ENCODE measurements at regions not wholly inside any gene's neighbourhood (a gene's known extent, or its start where the extent isn't known, plus 50 kb on each side); places are given as distances from the start of the nearest gene placed in this dataset.

DNA sequence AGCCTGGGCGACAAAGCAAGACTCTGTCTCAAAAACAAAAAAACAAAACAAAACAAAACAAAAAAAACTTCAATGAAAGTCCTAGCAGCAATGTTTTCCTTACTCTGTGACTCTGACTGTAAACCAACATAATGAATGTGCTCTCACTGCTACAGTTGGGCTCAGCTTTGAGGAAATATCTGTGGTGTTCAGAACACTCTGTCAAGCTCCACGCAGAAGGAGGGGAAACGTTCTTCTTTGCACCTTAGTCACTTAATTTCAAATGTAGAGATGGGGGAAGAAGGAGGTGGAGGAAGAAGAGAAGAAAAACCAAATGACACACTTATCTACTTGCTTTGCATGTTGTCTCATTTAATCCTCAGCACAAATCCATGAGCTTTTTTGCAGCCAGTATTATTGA is 107.1 kb upstream of the UBE3A start:
- H4K20me1 ChIP-seq (ENCODE audit: control insufficient read depth, insufficient read depth, low read length, poor library complexity, severe bottlenecking): no peaks in the 10 kb centered on the region
- Mint-ChIP-seq H3K27ac (no peak overlapping the region), H3K4me1 (no peaks in the 10 kb centered on the region), H3K4me3 (no peak overlapping the region), H3K9me3 (ENCODE audit: insufficient read depth) (peaks cover 2% of the 10 kb centered on the region), H3K27me3 (no peaks in the 10 kb centered on the region)
- ChIA-PET POLR2A (no interaction called here), CTCF (no interaction called here)
- TF ChIP-seq, protein P1, sequence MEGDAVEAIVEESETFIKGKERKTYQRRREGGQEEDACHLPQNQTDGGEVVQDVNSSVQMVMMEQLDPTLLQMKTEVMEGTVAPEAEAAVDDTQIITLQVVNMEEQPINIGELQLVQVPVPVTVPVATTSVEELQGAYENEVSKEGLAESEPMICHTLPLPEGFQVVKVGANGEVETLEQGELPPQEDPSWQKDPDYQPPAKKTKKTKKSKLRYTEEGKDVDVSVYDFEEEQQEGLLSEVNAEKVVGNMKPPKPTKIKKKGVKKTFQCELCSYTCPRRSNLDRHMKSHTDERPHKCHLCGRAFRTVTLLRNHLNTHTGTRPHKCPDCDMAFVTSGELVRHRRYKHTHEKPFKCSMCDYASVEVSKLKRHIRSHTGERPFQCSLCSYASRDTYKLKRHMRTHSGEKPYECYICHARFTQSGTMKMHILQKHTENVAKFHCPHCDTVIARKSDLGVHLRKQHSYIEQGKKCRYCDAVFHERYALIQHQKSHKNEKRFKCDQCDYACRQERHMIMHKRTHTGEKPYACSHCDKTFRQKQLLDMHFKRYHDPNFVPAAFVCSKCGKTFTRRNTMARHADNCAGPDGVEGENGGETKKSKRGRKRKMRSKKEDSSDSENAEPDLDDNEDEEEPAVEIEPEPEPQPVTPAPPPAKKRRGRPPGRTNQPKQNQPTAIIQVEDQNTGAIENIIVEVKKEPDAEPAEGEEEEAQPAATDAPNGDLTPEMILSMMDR (IDR thresholded peaks at IDR 0.05): no peak
- no peak for TF ChIP-seq EZH2 (IDR thresholded peaks at IDR 0.05; ENCODE audit: borderline replicate concordance, insufficient read depth, low read depth, low read length, poor library complexity, severe bottlenecking)
- no peak overlapping the region for H3K4me3 ChIP-seq (ENCODE audit: control extremely low read depth in 1 of 5, extremely low read depth in 1 of 5, insufficient read depth in 1 of 5, low read depth in 2 of 5, low read length in 4 of 5)
- no peak overlapping the region for H3K9ac ChIP-seq (ENCODE audit: low read length)
- no peaks in the 10 kb centered on the region for H3K27me3 ChIP-seq (replicated peaks in 1 of 4; ENCODE audit: control extremely low read depth in 1 of 4, control insufficient read depth in 3 of 4, insufficient read depth in 4 of 4, low read length in 3 of 4)
- intact Hi-C loops (cut with micrococcal nuclease): no loop called here
- no peak overlapping the region for H3K27ac ChIP-seq (ENCODE audit: low read length in 2 of 2)
- H3K9me3 ChIP-seq (ENCODE audit: control extremely low read depth in 1 of 3, control insufficient read depth in 2 of 3, insufficient read depth in 1 of 3, low read length in 2 of 3): peaks cover 0 to 1% (median 0%) of the 10 kb centered on the region in 3 donors
- no peak for DNase-seq
- no peak for ATAC-seq (ENCODE audit: low read depth)
- no peaks in the 10 kb centered on the region for H3K4me1 ChIP-seq (ENCODE audit: control insufficient read depth in 2 of 2, insufficient read depth in 2 of 2, low read length in 2 of 2)
- 91% methylated on average over 1 of the region's 3 CpGs for WGBS (ENCODE audit: insufficient coverage)
- H3K4me2 ChIP-seq (replicated peaks; ENCODE audit: low read depth, low read length, poor library complexity, severe bottlenecking): no peak overlapping the region
- H3K36me3 ChIP-seq (replicated peaks in 1 of 2; ENCODE audit: control extremely low read depth in 1 of 2, control insufficient read depth in 1 of 2, extremely low read depth in 1 of 2, insufficient read depth in 2 of 2, low read length in 1 of 2): no peaks in the 10 kb centered on the region
- no peaks in the 10 kb centered on the region for H3K79me2 ChIP-seq (ENCODE audit: control insufficient read depth, insufficient read depth, low read length)
- no peak overlapping the region for H2AFZ ChIP-seq (ENCODE audit: insufficient read depth, low read depth, low read length, poor library complexity, severe bottlenecking)

DNA sequence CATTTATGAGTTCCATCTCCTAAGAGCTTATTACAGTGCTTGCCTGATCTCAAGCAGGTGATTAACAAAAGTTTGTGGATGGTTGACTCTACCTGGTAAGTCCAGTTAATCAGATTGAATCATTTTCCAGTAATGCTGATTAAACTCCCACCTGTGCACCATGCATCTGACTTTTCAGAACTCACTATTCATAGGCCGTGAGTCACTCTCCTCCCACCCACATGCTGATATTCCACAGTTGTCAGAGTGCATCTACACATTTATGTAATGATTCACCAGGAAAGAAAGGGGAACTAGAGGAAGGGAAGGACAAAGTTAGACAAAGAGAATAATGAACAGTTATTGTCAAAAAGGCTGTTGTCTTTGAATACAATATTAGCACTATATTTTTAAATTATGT is 106.2 kb upstream of the UBE3A start:
- ChIA-PET POLR2A (no interaction called here), CTCF (interaction anchor here (0.6 kb wide), 1 partner anchor 254 kb away, joined by 3 read pairs; no protein-coding TSS in a partner anchor)
- no peaks in the 10 kb centered on the region for H4K20me1 ChIP-seq (ENCODE audit: control insufficient read depth, insufficient read depth, low read length, poor library complexity, severe bottlenecking)
- no peaks in the 10 kb centered on the region for H3K4me1 ChIP-seq (ENCODE audit: control insufficient read depth in 2 of 2, insufficient read depth in 2 of 2, low read length in 2 of 2)
- DNase-seq (no peak), ATAC-seq (ENCODE audit: low read depth) (no peak)
- H3K4me1 Mint-ChIP-seq: no peaks in the 10 kb centered on the region
- peaks cover 2% of the 10 kb centered on the region for H3K9me3 Mint-ChIP-seq (ENCODE audit: insufficient read depth)
- no peak for TF ChIP-seq EZH2 (IDR thresholded peaks at IDR 0.05; ENCODE audit: borderline replicate concordance, insufficient read depth, low read depth, low read length, poor library complexity, severe bottlenecking)
- TF ChIP-seq, protein P1 (IDR thresholded peaks at IDR 0.05): no peak
- H3K9ac ChIP-seq (ENCODE audit: low read length): no peak overlapping the region
- H3K4me2 ChIP-seq (replicated peaks; ENCODE audit: low read depth, low read length, poor library complexity, severe bottlenecking): no peak overlapping the region
- H3K27me3 Mint-ChIP-seq: no peaks in the 10 kb centered on the region
- H3K27me3 ChIP-seq (replicated peaks in 1 of 4; ENCODE audit: control extremely low read depth in 1 of 4, control insufficient read depth in 3 of 4, insufficient read depth in 4 of 4, low read length in 3 of 4): no peaks in the 10 kb centered on the region
- H3K4me3 ChIP-seq (ENCODE audit: control extremely low read depth in 1 of 5, extremely low read depth in 1 of 5, insufficient read depth in 1 of 5, low read depth in 2 of 5, low read length in 4 of 5): no peak overlapping the region
- intact Hi-C loops (cut with micrococcal nuclease): no loop called here
- H3K4me3 Mint-ChIP-seq: no peak overlapping the region
- WGBS (ENCODE audit: insufficient coverage): no CpG with 5 or more reads among the region's 1 CpG
- H2AFZ ChIP-seq (ENCODE audit: insufficient read depth, low read depth, low read length, poor library complexity, severe bottlenecking): no peak overlapping the region
- H3K27ac ChIP-seq (ENCODE audit: low read length in 2 of 2): no peak overlapping the region
- H3K79me2 ChIP-seq (ENCODE audit: control insufficient read depth, insufficient read depth, low read length): no peaks in the 10 kb centered on the region
- peaks cover 0 to 1% (median 0%) of the 10 kb centered on the region in 3 donors for H3K9me3 ChIP-seq (ENCODE audit: control extremely low read depth in 1 of 3, control insufficient read depth in 2 of 3, insufficient read depth in 1 of 3, low read length in 2 of 3)
- no peaks in the 10 kb centered on the region for H3K36me3 ChIP-seq (replicated peaks in 1 of 2; ENCODE audit: control extremely low read depth in 1 of 2, control insufficient read depth in 1 of 2, extremely low read depth in 1 of 2, insufficient read depth in 2 of 2, low read length in 1 of 2)
- no peak overlapping the region for H3K27ac Mint-ChIP-seq
